HL-60 (cell line): ENCODE measurements at regions not wholly inside any gene's neighbourhood (a gene's known extent, or its start where the extent isn't known, plus 50 kb on each side); places are given as distances from the start of the nearest gene placed in this dataset.
A peak's percentile ranks its signal among the peaks of the same experiment; 100 is the strongest.
"Not testable (repeated sequence)": the region's sequence is repeated elsewhere in the genome, so short reads cannot be mapped to it uniquely, and the experiment has no call there.

Source experiments
- DNase-seq, 2 experiments: peaks; one replicate each; pipeline ENCODE4 v3.0.0-alpha.2; 2010 to 2020; ENCODE audit warnings: low read depth in 1 of 2, low spot score in 1 of 2
- H3K27ac ChIP-seq: fragments of 250-450 bp; sonication (Bioruptor Pico); replicated peaks from 2 replicates; pipeline ENCODE4 v1.5.1; 2020; ENCODE audit warnings: mild to moderate bottlenecking, moderate library complexity
- H3K27me3 ChIP-seq: fragments of 250-450 bp; sonication (Bioruptor Pico); 2 replicates; pipeline ENCODE4 v1.5.1; 2021; ENCODE audit warnings: mild to moderate bottlenecking, moderate library complexity; ENCODE audit not compliant: insufficient read depth, poor library complexity, severe bottlenecking
- H3K4me3 ChIP-seq: replicated peaks from 2 replicates; pipeline ENCODE4 v1.5.1; 2011; ENCODE audit warnings: mild to moderate bottlenecking, control low read depth, low read length; ENCODE audit not compliant: insufficient read depth
- CTCF ChIP-seq: IDR thresholded peaks from one replicate; pipeline ENCODE4 v1.5.1; 2011; ENCODE audit warnings: low read length, control low read depth, inconsistent platforms; ENCODE audit not compliant: insufficient read depth
- GABPA ChIP-seq: IDR thresholded peaks from 2 replicates; pipeline ENCODE4 v1.6.1; 2012; ENCODE audit warnings: low read depth
- POLR2AphosphoS5 ChIP-seq: IDR thresholded peaks from 2 replicates; pipeline ENCODE4 v1.6.1; 2012; ENCODE audit warnings: low read depth
- REST ChIP-seq: IDR thresholded peaks from 2 replicates; pipeline ENCODE4 v1.6.1; 2012; ENCODE audit warnings: low read depth; ENCODE audit not compliant: insufficient replicate concordance
- SPI1 ChIP-seq: IDR thresholded peaks from 2 replicates; pipeline ENCODE4 v1.6.1; 2012; ENCODE audit warnings: low read depth, mild to moderate bottlenecking, borderline replicate concordance

GRCh38 chrX:96502507-96502906 lies 182.1 kb upstream of the DIAPH2 start:
- Histone ChIP-seq H3K27me3 (no peaks in the 10 kb centered on the region), H3K4me3 (no peak overlapping the region), H3K27ac (no peak overlapping the region)
- no peak for DNase-seq
- TF ChIP-seq REST (no peak), SPI1 (no peak), GABPA (no peak), CTCF (no peak), POLR2AphosphoS5 (no peak)

GRCh38 chrX:96529386-96529785 lies 155.3 kb upstream of the DIAPH2 start:
- DNase-seq, H3K4me3 ChIP-seq: not testable (repeated sequence)

GRCh38 chrX:96538104-96538725 lies 146.4 kb upstream of the DIAPH2 start:
- H3K27ac ChIP-seq, result no peak overlapping the region
- TF ChIP-seq GABPA (no peak), CTCF (no peak), SPI1 (no peak), POLR2AphosphoS5 (no peak), REST (no peak)
- no peak overlapping the region for H3K4me3 ChIP-seq
- no peaks in the 10 kb centered on the region for H3K27me3 ChIP-seq
- DNase-seq, result no peak

More at GRCh38 chrX:96529386-96529785, 155.3 kb upstream of the DIAPH2 start:
- H3K27ac ChIP-seq, H3K27me3 ChIP-seq: not testable (repeated sequence)

GRCh38 chrX:96540111-96540631 lies 144.5 kb upstream of the DIAPH2 start:
- TF ChIP-seq SPI1 (no peak), GABPA (no peak), REST (no peak), CTCF (no peak), POLR2AphosphoS5 (no peak)
- DNase-seq, result peak in 1 of 2 experiments; percentile 51
- Histone ChIP-seq H3K27me3 (no peaks in the 10 kb centered on the region), H3K27ac (peak overlapping the region; percentile 82), H3K4me3 (no peak overlapping the region)

GRCh38 chrX:96546281-96546680 lies 138.4 kb upstream of the DIAPH2 start:
- not testable (repeated sequence) for H3K4me3 ChIP-seq, H3K27ac ChIP-seq, H3K27me3 ChIP-seq
- peak in 1 of 2 experiments; percentile 7 for DNase-seq
